ENCODE measurements at regions not wholly inside any gene's neighbourhood (a gene's known extent, or its start where the extent isn't known, plus 50 kb on each side); places are given as distances from the start of the nearest gene placed in this dataset.

- no peak for TF ChIP-seq CTCF (IDR thresholded peaks at IDR 0.05; ENCODE audit: insufficient read depth, low read depth, low read length)
- TF ChIP-seq EZH2 (IDR thresholded peaks at IDR 0.05; ENCODE audit: insufficient read depth, low read length) = no peak
Measured at GRCh38 chr16:65495106-65495505, 373.2 kb upstream of the CDH11 start.
